ENCODE measurements at regions not wholly inside any gene's neighbourhood (a gene's known extent, or its start where the extent isn't known, plus 50 kb on each side); places are given as distances from the start of the nearest gene placed in this dataset.
"Not testable (repeated sequence)": the region's sequence is repeated elsewhere in the genome, so short reads cannot be mapped to it uniquely, and the experiment has no call there.

DNA sequence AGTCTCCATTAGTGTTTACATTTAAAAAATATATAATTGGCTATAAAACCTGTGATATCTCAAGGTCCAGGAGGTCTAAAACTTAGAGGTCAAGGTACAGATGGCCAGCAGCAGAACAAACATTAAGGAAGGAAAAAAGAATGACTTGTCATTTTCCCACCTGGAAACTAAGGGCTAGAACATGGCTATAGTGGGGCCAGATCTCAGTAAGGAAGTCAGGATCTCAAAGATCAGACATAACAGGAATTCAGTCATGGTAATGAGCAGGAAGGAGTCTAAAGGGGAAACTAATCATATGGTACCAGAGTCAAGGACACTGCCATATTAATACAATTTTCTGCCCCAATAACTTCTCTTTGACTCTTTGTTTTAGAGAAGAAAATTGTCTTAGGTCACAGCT lies 1018.8 kb downstream of the PLA2G4A start:
- DNase-seq: no peak

DNA sequence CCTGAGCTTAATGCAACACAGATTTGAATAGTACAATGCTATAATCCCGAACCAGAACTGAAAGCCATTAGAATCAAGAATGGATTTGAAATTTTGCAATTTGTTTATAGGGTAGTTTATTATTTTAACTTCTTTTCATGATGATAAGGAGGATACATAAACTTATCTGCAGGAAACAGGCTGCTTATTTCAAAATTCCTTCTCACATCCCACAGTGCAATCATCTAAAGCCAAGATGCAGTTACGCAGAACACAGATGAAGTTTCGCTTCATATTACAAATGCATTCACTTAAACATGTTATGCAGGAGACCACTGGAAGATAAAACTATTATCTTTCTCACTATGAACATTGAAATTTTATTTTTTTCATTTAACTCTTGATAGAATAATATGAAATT lies 1019.6 kb downstream of the PLA2G4A start:
- DNase-seq: no peak

DNA sequence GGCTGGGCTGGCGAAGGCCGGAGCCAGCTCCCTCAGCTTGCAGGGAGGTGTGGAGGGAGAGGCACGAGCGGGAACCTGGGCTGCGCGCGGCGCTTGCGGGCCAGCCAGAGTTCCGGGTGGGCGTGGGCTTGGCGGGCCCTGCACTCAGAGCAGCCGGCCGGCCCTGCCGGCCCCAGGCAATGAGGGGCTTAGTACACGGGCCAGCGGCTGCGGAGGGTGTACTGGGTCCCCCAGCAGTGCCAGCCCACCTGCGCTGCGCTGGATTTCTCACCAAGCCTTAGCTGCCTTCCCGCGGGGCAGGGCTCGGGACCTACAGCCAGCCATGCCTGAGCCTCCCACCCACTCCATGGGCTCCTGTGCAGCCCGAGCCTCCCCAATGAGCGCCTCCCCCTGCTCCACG lies 1021.4 kb downstream of the PLA2G4A start:
- not testable (repeated sequence) for DNase-seq

DNA sequence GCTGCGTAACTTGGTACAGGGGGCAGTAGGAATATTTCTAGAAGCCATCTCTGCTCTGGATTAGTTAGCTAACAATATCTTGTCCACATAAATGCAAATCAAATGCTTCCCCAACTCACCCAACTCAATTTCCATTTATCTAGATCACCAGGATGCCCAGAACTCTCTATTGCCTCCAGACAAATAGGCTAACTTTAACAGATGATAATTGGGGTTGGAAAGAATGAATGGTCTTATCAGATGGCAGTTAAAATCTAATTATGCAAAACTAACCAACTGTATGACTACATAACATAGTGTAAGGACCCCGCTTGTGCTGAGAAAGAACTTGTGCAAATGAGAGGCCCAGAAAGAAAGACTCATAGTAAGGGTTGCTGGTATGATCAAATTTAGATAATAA lies 1024.8 kb downstream of the PLA2G4A start:
- DNase-seq: no peak

DNA sequence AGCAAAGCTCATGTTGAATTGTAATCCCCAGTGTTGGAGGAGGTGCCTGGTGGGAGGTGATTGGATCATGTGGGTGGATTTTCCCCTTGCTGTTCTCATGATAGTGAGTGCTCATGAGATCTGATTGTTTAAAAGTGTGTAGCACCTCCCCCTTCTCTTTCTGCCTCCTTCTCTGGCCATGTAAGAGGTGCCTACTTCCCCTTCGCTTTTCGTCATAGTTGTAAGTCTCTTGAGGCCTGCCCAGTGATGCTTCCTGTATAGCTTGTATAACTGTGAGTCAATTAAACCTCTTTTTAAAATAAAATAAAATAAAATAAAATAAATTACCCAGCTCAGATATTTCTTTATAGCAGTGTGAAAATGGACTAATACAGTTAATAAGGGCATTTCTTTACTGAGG lies 1025.7 kb downstream of the PLA2G4A start:
- no peak for DNase-seq

DNA sequence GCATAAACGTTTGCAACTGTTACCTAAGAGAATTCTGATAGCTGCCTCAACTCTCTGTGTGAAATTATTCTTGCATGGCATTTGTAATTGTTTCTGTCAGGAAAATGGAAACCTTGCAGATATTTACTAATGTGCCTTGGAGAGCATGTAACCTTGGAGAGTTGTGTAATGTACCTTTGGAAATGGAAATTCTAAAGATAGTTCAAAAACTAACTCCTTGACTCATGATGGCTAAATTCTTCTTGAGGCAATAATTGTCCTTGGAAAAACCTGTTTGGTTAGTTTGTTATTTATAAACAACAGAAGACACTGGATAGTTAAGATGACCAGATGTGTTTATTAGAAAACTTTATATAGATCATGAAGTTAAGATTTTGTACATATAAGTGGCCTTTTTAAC lies 1033.8 kb downstream of the PLA2G4A start:
- DNase-seq: no peak

DNA sequence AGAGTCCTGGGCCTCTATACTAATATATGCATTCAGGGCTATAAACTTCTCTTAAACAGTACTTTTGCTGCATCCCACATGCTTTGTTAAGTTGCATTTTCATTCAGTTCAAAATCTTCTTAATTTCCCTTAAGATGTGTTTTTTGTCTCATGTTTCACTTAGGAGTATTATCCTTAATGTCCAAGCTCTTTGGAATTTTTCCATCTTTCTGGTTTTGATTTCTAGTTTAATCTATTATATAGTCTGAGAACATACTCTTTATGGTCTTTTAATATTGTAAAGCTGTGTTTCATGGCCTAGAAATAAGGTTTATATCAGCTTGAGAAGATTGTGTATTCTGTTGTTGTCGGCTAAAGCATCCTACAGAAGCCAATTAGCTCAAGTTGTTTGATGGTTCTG lies 1041.8 kb downstream of the PLA2G4A start:
- DNase-seq: no peak

DNA sequence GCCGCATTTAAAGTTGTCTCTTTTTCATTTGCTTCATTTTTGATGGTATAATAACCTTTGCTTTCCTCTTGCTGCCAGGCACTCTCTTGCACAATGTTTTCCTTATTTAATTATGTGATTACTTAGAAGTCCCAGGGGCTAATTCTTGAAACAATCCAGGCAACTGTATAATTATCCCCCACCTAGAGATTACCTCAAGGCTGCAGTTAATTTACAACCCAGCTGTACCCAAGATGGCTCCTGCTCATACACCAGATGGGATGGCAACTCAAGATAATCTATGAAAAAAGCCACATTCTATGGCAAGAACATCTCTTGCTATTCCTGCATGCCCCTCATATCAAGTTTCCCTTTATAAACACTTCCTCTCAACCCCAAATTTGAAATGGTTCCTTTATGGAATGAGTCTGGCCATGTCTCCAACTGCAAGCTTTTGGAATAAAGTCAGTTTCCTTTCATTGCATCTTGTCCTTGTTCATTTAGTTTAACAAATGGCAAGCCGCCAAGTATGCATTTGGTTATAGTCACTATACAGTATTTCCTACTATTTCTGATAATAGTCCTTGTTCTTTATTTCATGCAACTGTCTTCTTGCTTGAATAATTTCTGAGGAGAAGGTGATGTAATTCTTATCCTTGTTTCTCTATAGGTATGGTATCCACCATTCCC lies 1042.6 kb downstream of the PLA2G4A start:
- DNase-seq: no peak

DNA sequence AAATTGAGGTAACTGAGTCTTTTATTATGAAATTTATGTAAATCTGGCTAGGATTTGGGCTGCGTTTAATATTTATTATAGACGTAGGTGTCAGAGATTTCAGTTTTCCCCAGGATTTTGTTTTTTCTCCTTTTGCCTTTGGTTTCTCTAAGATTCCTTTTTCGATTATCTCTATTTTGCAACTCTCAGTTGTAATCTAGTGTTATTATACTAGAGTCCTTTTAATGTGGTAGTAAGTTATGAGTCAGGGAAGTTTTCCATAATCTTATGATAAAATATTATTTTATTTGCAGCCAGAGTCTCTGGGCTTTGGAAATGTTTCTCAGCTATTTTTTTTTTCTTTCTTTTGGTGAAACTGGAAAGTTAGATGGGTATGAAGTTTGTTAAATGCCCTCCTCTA lies 1043.8 kb downstream of the PLA2G4A start:
- DNase-seq: no peak

DNA sequence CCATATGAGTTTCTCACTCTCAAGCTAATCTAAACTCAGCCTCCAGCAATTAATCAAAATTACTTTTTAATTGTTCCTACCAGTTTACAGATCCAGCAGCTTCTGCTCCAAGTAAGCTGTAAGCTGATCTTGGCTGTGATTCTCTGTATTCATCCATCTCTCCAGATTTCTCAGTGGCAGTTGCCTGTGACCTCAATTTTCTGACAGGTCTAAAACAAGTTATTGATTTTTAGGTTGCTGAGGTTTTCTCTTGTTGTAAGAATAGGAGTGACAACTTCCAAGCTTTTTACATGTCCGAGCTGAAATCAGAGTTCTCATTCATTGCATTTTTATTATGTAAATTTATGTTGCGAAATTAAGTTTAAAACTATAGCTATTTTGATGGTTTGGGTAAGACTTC lies 1044.4 kb downstream of the PLA2G4A start:
- DNase-seq: no peak

DNA sequence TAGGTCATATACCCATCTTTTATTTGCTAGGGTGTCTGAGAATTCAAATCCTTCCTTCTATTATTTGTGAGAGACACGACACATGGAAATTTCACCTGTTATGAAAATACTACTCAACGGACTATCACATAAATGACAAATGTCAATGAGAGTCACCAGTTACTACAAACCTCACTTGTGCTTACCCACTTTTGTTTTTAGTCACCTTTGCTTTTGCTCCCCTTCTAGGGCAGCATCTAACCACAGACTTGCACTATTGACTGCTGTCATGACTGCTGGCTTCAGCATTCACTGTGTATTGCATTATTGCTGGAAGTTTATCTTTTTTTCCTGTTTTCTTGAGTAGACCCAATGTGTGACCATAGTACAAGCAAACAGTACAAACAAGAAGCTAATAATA lies 1048.0 kb downstream of the PLA2G4A start:
- DNase-seq: no peak

DNA sequence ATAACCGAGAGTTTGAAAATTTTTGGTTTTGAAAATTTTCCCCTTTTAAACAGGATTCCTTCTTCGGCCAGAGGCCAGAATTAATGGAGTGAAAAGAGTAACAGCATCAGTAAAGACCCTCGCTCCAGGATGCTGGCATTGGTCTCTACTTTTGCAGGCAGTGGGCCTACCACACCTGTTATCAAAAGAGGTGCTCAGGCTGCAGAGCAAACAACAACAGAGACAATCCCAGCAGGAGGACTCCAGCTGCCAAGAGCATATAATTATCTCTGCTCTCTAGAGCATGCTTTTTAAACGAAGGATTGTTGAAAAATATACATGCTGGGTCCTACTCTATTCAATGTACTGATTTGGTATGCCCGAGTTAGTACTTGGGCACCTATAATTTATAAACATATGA lies 1048.5 kb downstream of the PLA2G4A start:
- DNase-seq: no peak

DNA sequence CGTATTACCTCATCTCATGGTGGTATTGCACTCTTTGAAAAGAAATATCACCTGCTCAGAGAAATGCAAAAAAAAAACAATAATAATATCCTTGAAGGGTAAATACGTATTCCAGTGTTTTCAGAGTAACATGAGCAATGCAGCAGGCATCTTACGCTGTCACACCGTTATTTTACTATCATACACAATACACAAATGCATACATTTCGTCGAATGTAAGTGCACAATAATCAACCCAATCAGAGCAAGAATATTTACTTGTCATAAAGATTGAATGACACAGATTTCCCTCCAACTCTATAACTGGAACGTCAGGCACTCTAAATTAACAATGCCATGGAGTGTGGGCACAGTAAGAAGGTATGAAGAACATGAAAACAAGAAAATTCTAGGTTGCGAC lies 1050.1 kb downstream of the PLA2G4A start:
- DNase-seq: no peak

DNA sequence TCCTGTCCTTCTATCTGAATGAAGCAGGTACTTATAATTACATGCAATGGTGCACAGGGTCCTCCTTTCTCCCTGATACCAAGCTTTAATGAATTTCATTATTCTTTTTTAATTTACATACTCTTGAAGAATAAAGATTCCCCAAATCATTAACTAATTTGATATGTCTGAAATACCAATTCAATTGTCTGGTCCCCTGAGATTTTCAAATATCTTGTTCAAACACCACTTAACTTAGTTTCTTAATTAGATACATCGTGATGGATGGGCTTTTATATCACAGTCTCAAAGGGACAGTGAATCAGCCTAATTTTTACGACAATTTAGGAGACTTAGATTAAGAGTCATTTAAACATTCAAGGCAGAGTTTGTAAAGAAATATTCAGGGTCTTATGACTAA lies 1054.6 kb downstream of the PLA2G4A start:
- no peak for DNase-seq

DNA sequence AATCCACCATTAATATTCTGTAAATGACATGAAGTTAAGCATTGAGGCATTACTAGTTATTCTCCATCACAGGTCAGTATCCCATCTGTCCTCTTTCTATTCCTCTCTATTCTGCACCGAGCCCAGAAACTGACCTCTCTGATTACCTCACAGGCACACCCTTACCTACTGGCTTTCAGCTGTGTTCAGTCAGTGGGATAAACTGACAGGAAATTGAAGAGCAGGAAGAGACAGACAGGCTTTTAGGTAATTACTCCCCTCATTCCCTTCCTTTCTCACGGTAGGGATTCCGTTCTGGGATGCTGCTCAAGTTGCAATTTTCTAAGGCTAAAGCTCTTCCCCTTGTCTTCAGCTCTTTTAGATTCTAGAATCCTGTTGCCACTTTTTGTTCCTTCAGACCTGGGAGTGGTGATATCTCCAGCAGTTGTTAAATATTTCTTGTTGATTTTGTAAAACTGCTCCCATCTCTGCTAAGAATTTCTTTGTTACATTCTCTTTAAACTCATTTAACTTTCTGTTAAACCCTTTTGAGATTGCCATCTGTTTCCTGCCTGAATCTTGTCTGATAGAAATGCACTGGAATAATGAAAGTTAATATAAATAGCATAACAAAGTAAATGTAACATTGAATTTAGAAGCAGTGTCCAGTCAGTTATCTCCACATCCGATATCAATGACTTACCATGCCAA lies 1063.4 kb downstream of the PLA2G4A start:
- no peak for DNase-seq

DNA sequence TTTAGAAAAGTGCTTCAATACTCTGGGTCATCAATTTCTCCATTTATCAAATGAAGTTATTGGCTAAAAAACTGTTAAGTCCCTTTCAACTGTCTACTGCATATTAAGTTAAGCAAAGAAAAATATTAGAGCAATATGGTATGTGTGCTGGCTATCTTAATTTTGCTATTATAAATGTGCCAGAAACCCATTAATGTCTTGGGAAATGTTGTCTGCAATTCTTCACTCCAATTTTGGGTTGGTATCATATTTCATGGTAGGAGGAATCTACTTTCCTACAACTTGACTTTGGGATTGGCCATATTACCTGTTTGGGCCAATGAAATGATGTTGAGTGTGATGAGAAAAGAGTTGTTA lies 1063.9 kb downstream of the PLA2G4A start:
- DNase-seq: no peak

DNA sequence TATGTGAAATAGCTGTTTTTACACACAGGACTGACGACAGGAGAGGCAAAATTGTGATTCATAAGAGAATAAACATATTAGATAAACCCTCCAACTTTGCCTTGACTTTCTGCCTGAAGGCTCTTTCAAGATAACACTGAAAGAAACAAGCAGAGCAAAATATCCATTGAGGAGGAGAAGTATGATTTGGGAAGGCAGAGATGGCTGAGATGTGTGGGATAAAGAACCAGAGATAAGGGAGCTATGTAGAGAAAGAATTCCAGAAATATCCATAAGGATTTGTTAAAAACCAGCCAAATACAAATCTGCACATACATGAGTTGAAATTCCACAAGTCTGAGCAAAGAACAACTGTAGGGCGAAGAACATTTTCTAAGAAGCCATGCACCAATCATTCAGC lies 1064.7 kb downstream of the PLA2G4A start:
- DNase-seq: no peak

DNA sequence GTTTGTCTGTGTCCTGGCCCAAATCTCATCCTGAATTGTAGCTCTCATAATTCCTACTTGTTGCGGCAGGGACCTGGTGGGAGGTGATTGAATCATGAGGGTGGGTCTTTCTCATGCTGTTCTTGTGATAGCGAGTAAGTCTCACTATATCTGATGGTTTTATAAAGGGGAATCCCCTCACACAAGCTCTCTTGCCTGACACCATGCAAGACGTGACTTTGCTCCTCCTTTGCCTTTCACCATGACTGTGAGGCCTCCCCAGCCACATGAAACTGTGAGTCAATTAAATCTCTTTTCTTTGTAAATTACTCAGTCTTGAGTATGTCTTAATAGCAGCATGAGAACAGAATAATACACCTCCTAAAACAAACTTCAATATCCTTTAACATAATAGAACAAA lies 1065.6 kb downstream of the PLA2G4A start:
- DNase-seq: no peak

DNA sequence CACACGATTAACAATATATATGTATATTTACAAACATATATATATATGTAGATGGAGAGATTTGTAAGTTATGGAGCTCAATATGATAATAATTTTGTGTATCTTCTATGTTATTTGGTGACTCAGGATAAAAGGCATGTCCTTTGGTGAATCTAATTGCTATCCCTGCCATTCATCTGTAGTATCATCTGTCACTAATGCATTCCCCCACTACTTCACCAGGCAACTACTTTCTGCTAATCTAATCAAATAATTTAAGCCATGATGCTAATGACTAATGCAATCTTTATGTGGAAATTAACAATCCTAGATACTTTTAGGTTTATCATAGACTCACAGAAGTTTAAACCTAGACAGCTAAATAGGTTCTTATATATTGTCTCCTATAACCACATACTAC lies 1074.5 kb downstream of the PLA2G4A start:
- DNase-seq: no peak

DNA sequence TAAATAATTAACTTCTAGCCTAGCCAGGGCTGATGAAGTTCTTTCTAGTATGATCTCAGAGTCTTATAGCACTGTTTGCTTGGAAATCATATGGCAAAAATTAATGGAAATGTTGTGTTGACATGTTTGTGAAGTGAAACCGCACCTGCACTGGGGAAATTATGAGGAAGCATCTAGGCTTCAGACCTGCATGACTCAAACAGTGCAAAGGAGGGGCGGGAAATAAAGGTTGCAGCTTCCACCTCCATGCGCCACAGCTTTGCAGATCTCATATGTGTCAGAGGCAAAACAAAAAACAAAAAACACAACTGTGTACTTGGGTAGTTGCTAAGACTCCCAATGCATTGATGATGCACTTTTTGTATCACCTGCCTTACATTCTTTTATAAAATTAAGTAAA lies 1080.6 kb downstream of the PLA2G4A start:
- no peak for DNase-seq

DNA sequence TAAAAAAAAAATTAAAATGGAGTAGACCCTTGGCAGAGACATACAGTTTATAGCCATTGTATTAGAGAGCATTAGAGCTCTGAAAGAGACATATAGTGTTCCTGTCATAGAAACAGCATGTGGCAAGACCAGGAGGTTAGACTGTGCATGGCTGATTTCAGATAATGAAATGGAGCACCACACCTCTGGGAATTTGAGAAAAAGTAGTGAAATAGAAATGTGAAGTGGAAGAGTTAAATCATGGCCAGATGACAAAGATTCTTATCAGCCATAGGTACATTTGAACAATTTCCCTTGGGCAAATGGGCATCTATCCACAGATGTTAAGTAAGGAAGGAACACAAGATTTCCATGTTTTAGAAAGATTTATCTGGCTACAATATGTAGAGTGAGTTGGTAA lies 1083.1 kb downstream of the PLA2G4A start:
- no peak for DNase-seq

DNA sequence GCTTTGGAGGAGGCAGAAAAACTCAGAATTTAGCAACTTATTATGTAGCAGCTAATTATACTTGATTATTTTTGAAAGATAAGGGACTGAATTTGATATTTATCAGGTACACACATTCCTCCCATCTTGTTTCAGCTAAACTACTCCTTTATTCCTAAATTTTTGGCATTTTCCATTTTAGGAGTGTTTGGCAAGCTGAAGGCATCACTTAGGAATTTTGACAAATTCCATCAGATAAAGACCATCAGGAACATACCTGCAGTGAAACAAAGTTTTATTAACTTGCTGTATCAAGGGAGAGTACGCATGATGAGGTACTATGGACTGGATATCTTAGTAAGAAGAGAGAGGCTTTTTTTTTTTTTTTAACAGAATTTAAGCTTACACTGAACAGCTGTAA lies 1092.2 kb downstream of the PLA2G4A start:
- DNase-seq: no peak

DNA sequence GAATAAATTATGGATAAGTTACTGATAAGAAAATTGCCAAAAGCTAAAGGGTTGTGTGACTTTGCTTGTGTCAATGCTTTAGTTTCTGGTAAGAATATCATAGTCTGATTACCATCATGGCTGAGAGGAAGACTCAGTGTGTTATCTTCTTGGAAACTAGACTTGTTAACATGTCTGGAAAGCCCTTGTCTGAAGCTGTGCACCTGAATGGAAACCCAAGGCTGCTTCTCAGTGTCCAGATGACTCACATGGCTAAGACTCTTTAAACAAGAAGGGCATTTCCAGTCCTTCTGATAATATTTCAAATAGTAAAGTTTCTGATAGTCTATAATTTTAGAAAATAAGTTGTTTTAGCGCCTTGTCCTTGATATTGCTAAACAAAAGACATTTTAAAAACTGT lies 1092.7 kb downstream of the PLA2G4A start:
- DNase-seq: no peak

DNA sequence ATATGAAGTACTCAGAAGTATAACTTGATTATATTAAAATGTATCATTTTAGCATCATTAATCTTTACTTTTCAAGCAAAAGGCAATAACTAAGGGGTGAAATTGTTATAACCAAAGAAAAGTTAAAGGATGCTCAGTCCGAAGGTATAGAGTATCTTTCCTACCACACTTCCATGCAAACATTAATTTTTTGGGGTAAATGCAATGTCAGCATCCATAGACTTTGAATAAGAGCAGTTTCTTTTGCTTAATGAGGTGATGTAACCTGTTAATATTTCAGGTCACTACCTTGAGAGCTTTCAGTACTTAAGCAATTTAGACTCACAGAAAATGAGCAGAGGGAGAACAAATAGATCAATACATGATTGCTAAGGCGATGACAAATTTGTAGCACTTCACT lies 1093.5 kb downstream of the PLA2G4A start:
- no peak for DNase-seq

DNA sequence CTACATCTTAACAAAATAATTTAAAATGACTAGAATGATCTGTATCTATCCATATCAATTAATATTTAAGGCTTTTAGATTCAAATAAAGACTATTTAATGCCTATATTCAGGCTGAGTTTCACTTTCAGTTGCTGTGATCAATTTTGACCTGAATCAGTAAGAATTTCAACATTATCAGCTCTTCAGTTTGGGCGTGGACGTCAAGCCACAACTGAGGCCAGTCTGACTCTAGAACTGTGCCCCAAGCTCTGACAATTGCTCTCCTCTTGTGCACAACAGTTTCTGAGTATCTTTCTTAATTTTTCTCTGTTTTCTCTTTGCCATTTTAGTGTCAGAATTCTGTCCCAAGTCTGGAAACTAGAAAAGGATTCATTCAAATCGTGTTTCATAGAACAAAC lies 1095.5 kb downstream of the PLA2G4A start:
- DNase-seq: no peak
